GM23338 (cell line): ENCODE measurements at regions not wholly inside any gene's neighbourhood (a gene's known extent, or its start where the extent isn't known, plus 50 kb on each side); places are given as distances from the start of the nearest gene placed in this dataset.

Source experiments
- ATAC-seq: fragments of 200-7000 bp; cut with Tn5 transposase; 3 replicates; pipeline ENCODE4 v1.9.1; 2020
- DNase-seq: peaks from one replicate; pipeline ENCODE4 v3.0.0-alpha.2; 2015; ENCODE audit warnings: low spot score
- H2AFZ ChIP-seq: fragments of 200-600 bp; sonication (generic); 2 replicates; pipeline ENCODE4 v1.8.0; 2016; ENCODE audit warnings: antibody characterized with exemption, mild to moderate bottlenecking, moderate library complexity
- H3F3A ChIP-seq: fragments of 200-600 bp; sonication (generic); replicated peaks from 2 replicates; pipeline ENCODE4 v1.8.0; 2017; ENCODE audit warnings: antibody characterized with exemption, mixed run types, low read depth
- H3K27ac ChIP-seq: fragments of 200-600 bp; sonication (generic); 2 replicates; pipeline ENCODE4 v1.6.1; 2016; ENCODE audit warnings: low read depth
- H3K27me3 ChIP-seq: fragments of 200-600 bp; sonication (generic); 2 replicates; pipeline ENCODE4 v1.8.0; 2016; ENCODE audit warnings: mild to moderate bottlenecking, mixed run types, moderate library complexity; ENCODE audit not compliant: insufficient read depth
- H3K36me3 ChIP-seq: fragments of 200-600 bp; sonication (generic); 2 replicates; pipeline ENCODE4 v1.8.0; 2016; ENCODE audit warnings: mild to moderate bottlenecking; ENCODE audit not compliant: insufficient read depth
- H3K4me1 ChIP-seq: fragments of 200-600 bp; sonication (generic); 2 replicates; pipeline ENCODE4 v1.8.0; 2016; ENCODE audit warnings: mild to moderate bottlenecking, moderate library complexity; ENCODE audit not compliant: insufficient read depth
- H3K4me2 ChIP-seq: fragments of 200-600 bp; sonication (generic); 2 replicates; pipeline ENCODE4 v1.7.1; 2017; ENCODE audit warnings: mixed run types
- H3K4me3 ChIP-seq: fragments of 200-600 bp; sonication (generic); 2 replicates; pipeline ENCODE4 v1.6.1; 2016; ENCODE audit warnings: mixed run types
- H3K79me2 ChIP-seq: fragments of 200-600 bp; sonication (generic); replicated peaks from 2 replicates; pipeline ENCODE4 v1.8.0; 2017; ENCODE audit warnings: mild to moderate bottlenecking; ENCODE audit not compliant: insufficient read depth
- H3K9me2 ChIP-seq: fragments of 200-600 bp; sonication (generic); 2 replicates; pipeline ENCODE4 v1.8.0; 2017; ENCODE audit not compliant: insufficient read depth
- H4K20me1 ChIP-seq: fragments of 200-600 bp; sonication (generic); replicated peaks from 2 replicates; pipeline ENCODE4 v1.8.0; 2017; ENCODE audit warnings: mild to moderate bottlenecking; ENCODE audit not compliant: insufficient read depth
- H3K27ac Mint-ChIP-seq: 2 replicates; pipeline ENCODE4 v1.8.0; 2020; ENCODE audit warnings: inconsistent platforms, mild to moderate bottlenecking, moderate library complexity, mixed read lengths
- H3K27me3 Mint-ChIP-seq: 3 replicates; pipeline ENCODE4 v1.8.0; 2022; ENCODE audit warnings: low read depth, mild to moderate bottlenecking, moderate library complexity, mixed read lengths, inconsistent platforms; ENCODE audit not compliant: insufficient read depth, poor library complexity
- H3K36me3 Mint-ChIP-seq: 3 replicates; pipeline ENCODE4 v1.8.0; 2021; ENCODE audit warnings: low read depth, mild to moderate bottlenecking, inconsistent platforms, moderate library complexity, mixed read lengths
- H3K4me1 Mint-ChIP-seq: 3 replicates; pipeline ENCODE4 v1.8.0; 2020; ENCODE audit warnings: mild to moderate bottlenecking, inconsistent platforms, mixed read lengths
- H3K4me3 Mint-ChIP-seq: 3 replicates; pipeline ENCODE4 v1.8.0; 2021; ENCODE audit warnings: moderate library complexity, mild to moderate bottlenecking, inconsistent platforms, mixed read lengths
- H3K9me3 Mint-ChIP-seq: 3 replicates; pipeline ENCODE4 v1.8.0; 2020; ENCODE audit warnings: moderate library complexity, mild to moderate bottlenecking, inconsistent platforms, mixed read lengths
- CREB1 ChIP-seq: fragments of 250-450 bp; sonication (Bioruptor Pico); IDR thresholded peaks from 2 replicates; pipeline ENCODE4 v1.5.0; 2020; ENCODE audit warnings: low read depth, mild to moderate bottlenecking, moderate library complexity
- ETS1 ChIP-seq: IDR thresholded peaks from 2 replicates; pipeline ENCODE4 v1.6.1; 2016; ENCODE audit warnings: antibody characterized with exemption
- EZH2 ChIP-seq: fragments of 200-600 bp; sonication (generic); IDR thresholded peaks from one replicate; pipeline ENCODE4 v1.8.0; 2017; ENCODE audit warnings: antibody characterized with exemption, mild to moderate bottlenecking, low read depth; ENCODE audit not compliant: unreplicated experiment
- EZH2phosphoT487 ChIP-seq: fragments of 200-600 bp; sonication (generic); IDR thresholded peaks from one replicate; pipeline ENCODE4 v1.8.1; 2018; ENCODE audit warnings: antibody characterized with exemption; ENCODE audit not compliant: unreplicated experiment
- JUNB ChIP-seq: IDR thresholded peaks from one replicate; pipeline ENCODE4 v1.6.1; 2016; ENCODE audit warnings: antibody characterized with exemption; ENCODE audit not compliant: unreplicated experiment
- NANOG ChIP-seq: IDR thresholded peaks from 2 replicates; pipeline ENCODE4 v1.6.1; 2016; ENCODE audit warnings: antibody characterized with exemption, borderline replicate concordance
- POLR2AphosphoS5 ChIP-seq: IDR thresholded peaks from 2 replicates; pipeline ENCODE4 v1.6.1; 2016; ENCODE audit warnings: antibody characterized with exemption, low read depth
- REST ChIP-seq: IDR thresholded peaks from one replicate; pipeline ENCODE4 v1.6.1; 2018; ENCODE audit warnings: antibody characterized with exemption; ENCODE audit not compliant: unreplicated experiment
- STAT1 ChIP-seq: IDR thresholded peaks from one replicate; pipeline ENCODE4 v1.6.1; 2016; ENCODE audit warnings: antibody characterized with exemption; ENCODE audit not compliant: unreplicated experiment
- ZNF114 ChIP-seq: fragments of 250-450 bp; sonication (Bioruptor Pico); IDR thresholded peaks from 2 replicates; pipeline ENCODE4 v1.5.0; 2020; ENCODE audit warnings: mild to moderate bottlenecking, moderate library complexity
- ZNF331 ChIP-seq: fragments of 250-450 bp; sonication (Bioruptor Pico); IDR thresholded peaks from 2 replicates; pipeline ENCODE4 v1.5.0; 2020; ENCODE audit warnings: low read depth, mild to moderate bottlenecking, moderate library complexity
- ZNF462 ChIP-seq: fragments of 250-450 bp; sonication (Bioruptor Pico); IDR thresholded peaks from 2 replicates; pipeline ENCODE4 v1.5.0; 2020; ENCODE audit warnings: mild to moderate bottlenecking, moderate library complexity
- TF ChIP-seq, protein P1 (sequence below), 2 experiments: fragments of 200-600 bp in 1 of 2; sonication (generic) in 1 of 2; conservative IDR thresholded peaks; 2 replicates each; pipeline versions ENCODE4 v1.5.1 to v1.6.1; 2016 to 2017; ENCODE audit warnings: antibody characterized with exemption in 2 of 2, low read depth in 2 of 2, mild to moderate bottlenecking in 2 of 2, moderate library complexity in 1 of 2

GRCh38 chr17:14840616-14841231 lies 424.4 kb downstream of the PMP22 start:
- Histone ChIP-seq H3K27me3 (no peaks in the 10 kb centered on the region), H3K9me2 (no peaks in the 10 kb centered on the region), H4K20me1 (no peaks in the 10 kb centered on the region), H3K79me2 (no peaks in the 10 kb centered on the region), H3K4me1 (no peaks in the 10 kb centered on the region), H3K27ac (no peak overlapping the region), H3F3A (no peaks in the 10 kb centered on the region), H3K36me3 (no peaks in the 10 kb centered on the region), H3K4me2 (no peak overlapping the region), H3K4me3 (no peak overlapping the region), H2AFZ (no peak overlapping the region)
- ATAC-seq (no peak), DNase-seq (no peak)
- H3K27ac Mint-ChIP-seq: no peak overlapping the region
- H3K27me3 Mint-ChIP-seq: no peaks in the 10 kb centered on the region
- H3K9me3 Mint-ChIP-seq: peaks cover 7% of the 10 kb centered on the region; the same call in 1 of the 3 replicates
- no peak for TF ChIP-seq ZNF462 (CRISPR knock-in tag)
- TF ChIP-seq ETS1: no peak
- no peak for TF ChIP-seq EZH2phosphoT487
- no peak for TF ChIP-seq ZNF114 (CRISPR knock-in tag)
- no peak for TF ChIP-seq CREB1
- TF ChIP-seq, protein P1, sequence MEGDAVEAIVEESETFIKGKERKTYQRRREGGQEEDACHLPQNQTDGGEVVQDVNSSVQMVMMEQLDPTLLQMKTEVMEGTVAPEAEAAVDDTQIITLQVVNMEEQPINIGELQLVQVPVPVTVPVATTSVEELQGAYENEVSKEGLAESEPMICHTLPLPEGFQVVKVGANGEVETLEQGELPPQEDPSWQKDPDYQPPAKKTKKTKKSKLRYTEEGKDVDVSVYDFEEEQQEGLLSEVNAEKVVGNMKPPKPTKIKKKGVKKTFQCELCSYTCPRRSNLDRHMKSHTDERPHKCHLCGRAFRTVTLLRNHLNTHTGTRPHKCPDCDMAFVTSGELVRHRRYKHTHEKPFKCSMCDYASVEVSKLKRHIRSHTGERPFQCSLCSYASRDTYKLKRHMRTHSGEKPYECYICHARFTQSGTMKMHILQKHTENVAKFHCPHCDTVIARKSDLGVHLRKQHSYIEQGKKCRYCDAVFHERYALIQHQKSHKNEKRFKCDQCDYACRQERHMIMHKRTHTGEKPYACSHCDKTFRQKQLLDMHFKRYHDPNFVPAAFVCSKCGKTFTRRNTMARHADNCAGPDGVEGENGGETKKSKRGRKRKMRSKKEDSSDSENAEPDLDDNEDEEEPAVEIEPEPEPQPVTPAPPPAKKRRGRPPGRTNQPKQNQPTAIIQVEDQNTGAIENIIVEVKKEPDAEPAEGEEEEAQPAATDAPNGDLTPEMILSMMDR (conservative IDR thresholded peaks at IDR 0.05; ENCODE audit: low read depth in 2 of 2): no peak
- TF ChIP-seq REST: no peak
- TF ChIP-seq STAT1: no peak
- no peak for TF ChIP-seq NANOG
- TF ChIP-seq JUNB: no peak
- no peak for TF ChIP-seq EZH2
- TF ChIP-seq POLR2AphosphoS5: no peak
- TF ChIP-seq ZNF331: no peak
- H3K4me1 Mint-ChIP-seq: no peaks in the 10 kb centered on the region
- H3K4me3 Mint-ChIP-seq: no peak overlapping the region
- peaks cover 2% of the 10 kb centered on the region; the same call in 2 of the 3 replicates for H3K36me3 Mint-ChIP-seq
